IPS DF 6.9 (cell line): ENCODE measurements at regions not wholly inside any gene's neighbourhood (a gene's known extent, or its start where the extent isn't known, plus 50 kb on each side); places are given as distances from the start of the nearest gene placed in this dataset.

Experiments used
- DNase-seq: peaks from one replicate; pipeline ENCODE4 v3.0.0-alpha.2; 2013; ENCODE audit warnings: low read depth, low spot score
- H3K27ac ChIP-seq: one replicate; pipeline ENCODE4 v1.5.1; 2013; ENCODE audit warnings: low read length, control low read depth
- H3K27me3 ChIP-seq: 2 replicates; pipeline ENCODE4 v1.6.1; 2013; ENCODE audit warnings: mild to moderate bottlenecking, low read length; ENCODE audit not compliant: control insufficient read depth, insufficient read depth
- H3K36me3 ChIP-seq: 2 replicates; pipeline ENCODE4 v1.6.1; 2013; ENCODE audit warnings: low read length; ENCODE audit not compliant: control insufficient read depth, insufficient read depth
- H3K4me1 ChIP-seq: 2 replicates; pipeline ENCODE4 v1.6.1; 2013; ENCODE audit warnings: low read length; ENCODE audit not compliant: control insufficient read depth, insufficient read depth
- H3K4me3 ChIP-seq: 2 replicates; pipeline ENCODE4 v1.5.1; 2013; ENCODE audit warnings: mild to moderate bottlenecking, low read length
- H3K9me3 ChIP-seq: 2 replicates; pipeline ENCODE4 v1.6.1; 2013; ENCODE audit warnings: low read length, inconsistent platforms; ENCODE audit not compliant: control insufficient read depth, insufficient read depth
- WGBS: extraction: QIAGEN DNeasy Blood & Tissue Kit; methylation state at CpG from one replicate; pipeline ENCODE4 v1.1.7; 2013; ENCODE audit warnings: mixed read lengths, missing lambda C conversion rate; ENCODE audit not compliant: insufficient read length, insufficient coverage; 5-methylcytosine and 5-hydroxymethylcytosine counted together

GRCh38 chr6:105606831-105607463 is 204.1 kb upstream of the PREP start:
- no peaks in the 10 kb centered on the region for H3K27me3 ChIP-seq
- no peak overlapping the region for H3K27ac ChIP-seq
- H3K36me3 ChIP-seq: no peaks in the 10 kb centered on the region
- H3K9me3 ChIP-seq: no peaks in the 10 kb centered on the region
- WGBS: no CpG with 5 or more reads among the region's 3 CpGs
- H3K4me1 ChIP-seq: no peaks in the 10 kb centered on the region
- no peak overlapping the region for H3K4me3 ChIP-seq
- DNase-seq: no peak

- no peaks in the 10 kb centered on the region for H3K36me3 ChIP-seq
- H3K27me3 ChIP-seq: no peaks in the 10 kb centered on the region
- H3K4me3 ChIP-seq: no peak overlapping the region
- no peaks in the 10 kb centered on the region for H3K4me1 ChIP-seq
- DNase-seq: no peak
- no peak overlapping the region for H3K27ac ChIP-seq
- H3K9me3 ChIP-seq: no peaks in the 10 kb centered on the region
- WGBS: no CpG with 5 or more reads among the region's 3 CpGs
These were observed 201.7 kb upstream of the PREP start for GRCh38 chr6:105604587-105604884.

- Histone ChIP-seq H3K9me3 (no peaks in the 10 kb centered on the region), H3K4me1 (no peaks in the 10 kb centered on the region), H3K36me3 (no peaks in the 10 kb centered on the region), H3K27ac (no peak overlapping the region), H3K4me3 (no peak overlapping the region), H3K27me3 (no peaks in the 10 kb centered on the region)
- no peak for DNase-seq
- WGBS: no CpG with 5 or more reads among the region's 4 CpGs
These were observed 201.1 kb upstream of the PREP start for GRCh38 chr6:105603788-105604586.

GRCh38 chr6:105601541-105602236 is 198.8 kb upstream of the PREP start:
- WGBS: no CpG with 5 or more reads among the region's 7 CpGs
- no peaks in the 10 kb centered on the region for H3K36me3 ChIP-seq
- H3K27ac ChIP-seq: no peak overlapping the region
- no peaks in the 10 kb centered on the region for H3K9me3 ChIP-seq
- H3K4me3 ChIP-seq: no peak overlapping the region
- no peaks in the 10 kb centered on the region for H3K4me1 ChIP-seq
- no peak for DNase-seq
- no peaks in the 10 kb centered on the region for H3K27me3 ChIP-seq

GRCh38 chr6:105600336-105601260 is 197.7 kb upstream of the PREP start:
- Histone ChIP-seq H3K27me3 (no peaks in the 10 kb centered on the region), H3K36me3 (no peaks in the 10 kb centered on the region), H3K4me1 (no peaks in the 10 kb centered on the region), H3K9me3 (no peaks in the 10 kb centered on the region), H3K27ac (no peak overlapping the region), H3K4me3 (no peak overlapping the region)
- WGBS: no CpG with 5 or more reads among the region's 9 CpGs
- no peak for DNase-seq

- Histone ChIP-seq H3K27me3 (no peaks in the 10 kb centered on the region), H3K9me3 (no peaks in the 10 kb centered on the region), H3K27ac (no peak overlapping the region), H3K4me3 (no peak overlapping the region), H3K4me1 (no peaks in the 10 kb centered on the region), H3K36me3 (no peaks in the 10 kb centered on the region)
- no peak for DNase-seq
- no CpG with 5 or more reads among the region's 3 CpGs for WGBS
These were observed 195.4 kb upstream of the PREP start for GRCh38 chr6:105598264-105598663.

GRCh38 chr6:105596284-105596755 is 193.4 kb upstream of the PREP start:
- no peak for DNase-seq
- Histone ChIP-seq H3K4me1 (no peaks in the 10 kb centered on the region), H3K9me3 (no peaks in the 10 kb centered on the region), H3K4me3 (no peak overlapping the region), H3K36me3 (no peaks in the 10 kb centered on the region), H3K27ac (no peak overlapping the region), H3K27me3 (no peaks in the 10 kb centered on the region)
- no CpG with 5 or more reads among the region's 4 CpGs for WGBS

- WGBS: no CpG with 5 or more reads among the region's 1 CpG
- H3K27ac ChIP-seq: no peak overlapping the region
- no peak for DNase-seq
- H3K27me3 ChIP-seq: no peaks in the 10 kb centered on the region
- H3K4me1 ChIP-seq: no peaks in the 10 kb centered on the region
- no peaks in the 10 kb centered on the region for H3K9me3 ChIP-seq
- H3K36me3 ChIP-seq: no peaks in the 10 kb centered on the region
- H3K4me3 ChIP-seq: no peak overlapping the region
These were observed 192.9 kb upstream of the PREP start for GRCh38 chr6:105595829-105596228.

- WGBS: no CpG with 5 or more reads among the region's 4 CpGs
- Histone ChIP-seq H3K27me3 (no peaks in the 10 kb centered on the region), H3K27ac (no peak overlapping the region), H3K36me3 (no peaks in the 10 kb centered on the region), H3K4me1 (no peaks in the 10 kb centered on the region), H3K9me3 (no peaks in the 10 kb centered on the region), H3K4me3 (no peak overlapping the region)
- DNase-seq: no peak
These were observed 191.9 kb upstream of the PREP start for GRCh38 chr6:105594821-105595220.
